HG03575 (cell line): ENCODE measurements at regions not wholly inside any gene's neighbourhood (a gene's known extent, or its start where the extent isn't known, plus 50 kb on each side); places are given as distances from the start of the nearest gene placed in this dataset.
A peak's percentile ranks its signal among the peaks of the same experiment; 100 is the strongest.

Experiments
- ATAC-seq: cut with Tn5 transposase; IDR thresholded peaks from one replicate; pipeline ENCODE4 v1.9.1; 2021; ENCODE audit not compliant: unreplicated experiment, insufficient number of reproducible peaks, low FRiP score; ENCODE audit errors: extremely low read depth

GRCh38 chr7:16079723-16080122 is 341.6 kb downstream of the CRPPA start:
- ATAC-seq = no peak

GRCh38 chr7:16078076-16078952 is 343.0 kb downstream of the CRPPA start:
- ATAC-seq = peak; percentile 64

DNA sequence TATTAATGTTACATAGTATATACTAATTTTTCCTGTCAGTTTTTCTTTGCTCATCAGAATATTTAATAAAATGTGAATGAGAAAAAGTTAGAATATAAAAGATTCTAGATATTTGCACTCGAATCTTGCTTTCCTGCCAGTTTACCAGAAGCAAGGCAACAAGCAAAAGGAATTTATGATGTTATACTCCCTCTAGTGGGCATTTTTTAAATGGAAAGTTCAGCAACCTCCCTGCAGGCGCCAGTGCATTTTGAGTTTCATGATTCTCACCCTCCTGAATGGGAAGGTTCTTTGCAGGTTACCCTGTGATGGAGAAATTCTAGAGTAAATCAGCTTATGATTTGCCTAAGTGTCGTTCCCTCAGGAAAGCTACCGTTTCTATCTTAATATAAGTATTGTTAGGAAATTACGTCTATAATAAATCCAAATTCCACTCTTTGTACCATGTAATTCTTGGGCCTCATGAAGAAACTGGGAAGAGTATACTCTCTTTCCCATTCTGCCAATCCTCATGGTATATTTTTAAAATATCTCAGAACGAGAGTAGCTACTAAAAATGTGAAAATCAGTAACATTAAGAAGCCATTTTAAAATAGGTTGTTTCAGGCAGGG is 350.0 kb downstream of the CRPPA start:
- peak; percentile 69 for ATAC-seq

DNA sequence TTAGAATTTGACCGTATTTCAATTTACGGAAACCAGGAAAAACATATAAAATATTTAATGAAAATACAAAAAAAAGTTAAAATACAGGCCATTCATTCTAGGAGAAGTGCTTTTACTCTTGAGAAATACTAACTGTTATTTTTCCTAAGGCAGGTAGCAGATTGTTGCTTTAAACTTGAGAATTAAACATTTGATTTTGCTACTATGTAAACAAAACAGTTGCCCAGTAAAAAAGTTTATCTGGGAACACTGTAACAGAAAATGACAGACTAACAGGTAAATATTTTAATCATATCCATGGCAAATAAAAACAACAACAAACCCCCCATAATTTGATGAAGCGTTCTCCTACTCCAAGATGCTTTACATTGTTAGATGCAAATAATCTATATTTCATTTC is 350.5 kb downstream of the CRPPA start:
- ATAC-seq = no peak

- ATAC-seq = no peak
Observed at GRCh38 chr7:16069998-16070397, 351.3 kb downstream of the CRPPA start.

DNA sequence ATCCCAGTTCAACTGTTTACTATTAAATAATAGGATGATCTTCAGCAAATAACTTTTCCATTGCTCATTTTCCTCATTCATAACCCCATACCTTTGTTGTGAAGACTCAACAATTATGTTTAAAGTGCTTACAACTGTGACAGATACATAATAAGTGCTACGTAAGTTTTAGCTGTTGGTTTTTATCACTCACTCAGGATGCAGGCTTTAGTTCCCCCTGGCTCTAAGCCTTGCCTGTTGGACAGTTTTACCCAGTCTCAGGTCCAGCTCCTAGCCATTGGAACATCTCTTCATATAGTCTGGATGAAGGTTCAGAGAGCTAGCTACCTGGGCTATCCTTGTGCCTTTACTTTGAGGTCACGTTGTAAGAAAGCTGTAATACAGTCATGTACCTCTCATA is 353.2 kb downstream of the CRPPA start:
- no peak for ATAC-seq

- no peak for ATAC-seq
Observed at GRCh38 chr7:16067711-16068110, 353.6 kb downstream of the CRPPA start.

- ATAC-seq = no peak
Observed at GRCh38 chr7:16066805-16067459, 354.4 kb downstream of the CRPPA start.

DNA sequence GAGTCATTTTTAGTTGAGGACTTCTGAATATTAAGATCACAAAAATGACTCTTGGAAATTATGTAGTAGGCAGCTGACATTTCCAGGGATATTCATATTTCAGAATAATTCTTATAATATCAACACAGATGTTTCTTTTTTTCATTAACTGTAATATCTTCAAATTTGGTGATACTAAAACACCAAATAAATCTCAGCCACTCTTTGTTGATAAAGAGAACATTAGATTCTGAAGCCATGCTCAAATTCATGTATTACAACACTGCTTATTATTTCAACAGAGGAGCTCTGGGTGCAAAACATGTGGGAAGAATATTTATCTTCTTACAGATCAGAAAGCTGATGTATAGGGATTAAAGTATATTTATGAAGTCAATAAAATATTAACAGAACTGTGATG is 355.4 kb downstream of the CRPPA start:
- ATAC-seq = no peak

- no peak for ATAC-seq
Observed at GRCh38 chr7:16063716-16064675, 357.3 kb downstream of the CRPPA start.

DNA sequence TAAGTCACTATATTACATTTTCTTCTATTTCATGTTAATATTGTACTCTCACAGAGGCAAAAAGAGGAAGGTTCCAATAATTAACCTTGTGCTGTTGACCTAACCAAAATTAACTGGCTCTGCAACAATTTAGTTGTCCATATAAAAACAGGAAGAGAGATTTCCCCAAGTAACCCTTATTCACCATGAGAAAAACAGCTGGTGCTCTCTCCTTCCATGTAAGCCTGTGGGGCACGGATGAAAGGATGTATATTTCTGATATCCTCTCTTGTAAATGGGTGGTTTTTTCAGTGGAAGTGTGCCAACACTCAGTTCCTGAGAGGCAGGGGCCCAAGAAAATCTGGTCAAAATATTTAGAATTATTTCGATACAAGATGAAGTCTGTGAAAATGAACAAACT is 358.1 kb downstream of the CRPPA start:
- no peak for ATAC-seq

DNA sequence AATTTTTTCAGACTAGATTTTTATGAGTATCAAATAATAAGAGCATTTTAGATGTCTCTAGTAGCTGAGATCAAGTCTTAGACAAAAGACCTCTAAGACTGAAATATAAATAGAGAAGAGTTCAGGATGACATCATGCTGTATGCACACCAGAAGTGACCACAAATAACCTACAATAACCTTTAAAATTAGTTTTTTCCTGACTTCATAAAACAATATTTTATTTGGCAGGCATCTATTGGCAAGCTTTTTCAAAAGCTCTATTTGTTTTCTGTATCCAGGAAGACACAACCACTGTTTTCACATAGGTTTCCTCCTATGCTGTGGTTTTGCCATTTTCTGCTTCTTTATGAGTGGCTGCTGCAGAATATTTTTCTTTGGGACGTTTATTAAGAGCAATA is 359.1 kb downstream of the CRPPA start:
- ATAC-seq = no peak

DNA sequence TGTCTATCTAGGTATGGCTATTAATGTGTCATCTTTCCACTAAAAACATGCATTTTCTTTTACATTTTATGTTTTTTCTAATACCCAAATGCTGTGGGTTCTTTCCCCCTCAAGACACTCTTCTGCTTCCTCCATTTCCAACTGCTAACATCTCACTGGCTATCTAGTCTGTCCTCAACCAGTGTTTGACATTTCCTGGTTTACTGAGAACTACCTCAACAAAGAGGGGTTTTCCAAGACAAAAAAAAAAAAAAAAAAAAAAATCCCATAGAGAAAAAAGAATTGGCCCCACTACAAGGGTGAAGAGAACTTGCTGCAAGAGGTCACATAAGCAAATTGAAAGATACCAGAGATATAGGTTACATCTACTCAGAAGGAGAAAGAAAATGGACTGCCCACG is 359.7 kb downstream of the CRPPA start:
- ATAC-seq = no peak

- no peak for ATAC-seq
Observed at GRCh38 chr7:16061011-16061410, 360.3 kb downstream of the CRPPA start.

GRCh38 chr7:16060502-16060901 is 360.8 kb downstream of the CRPPA start:
- no peak for ATAC-seq

DNA sequence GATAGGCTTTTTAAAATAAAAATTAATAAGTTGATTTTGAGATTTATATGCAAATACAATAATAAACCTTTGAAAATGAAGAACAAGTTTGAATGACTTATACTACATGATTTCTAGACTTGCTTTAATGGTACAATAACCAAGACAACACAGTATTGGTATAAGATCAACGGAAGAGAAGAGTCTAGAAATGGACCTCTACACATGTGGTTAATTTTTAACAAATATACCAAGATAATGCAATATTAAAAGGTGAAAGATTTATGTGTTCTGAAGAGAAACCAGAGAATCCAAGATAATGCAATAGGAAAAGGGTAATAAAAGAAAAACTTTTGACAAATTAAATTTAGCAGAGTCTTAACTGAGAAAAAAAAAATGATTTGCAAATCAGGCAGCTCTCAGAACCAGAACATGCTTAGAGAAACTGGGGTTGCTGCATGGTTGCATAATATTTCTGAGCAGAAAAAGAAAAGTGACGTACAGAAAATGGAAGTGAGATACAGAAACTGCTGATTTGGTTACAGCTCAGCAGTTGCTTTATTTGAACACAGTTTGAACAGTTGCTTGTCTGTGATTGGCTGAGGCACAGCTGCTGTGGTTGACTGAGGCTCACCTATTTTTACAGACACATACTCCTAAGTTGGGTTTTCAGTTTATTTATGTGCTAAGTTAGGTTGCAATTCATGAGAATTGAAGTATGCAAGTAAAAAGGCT is 365.9 kb downstream of the CRPPA start:
- ATAC-seq = peak; percentile 59

GRCh38 chr7:16051561-16052255 is 365.2 kb upstream of the MEOX2 start:
- ATAC-seq = no peak

DNA sequence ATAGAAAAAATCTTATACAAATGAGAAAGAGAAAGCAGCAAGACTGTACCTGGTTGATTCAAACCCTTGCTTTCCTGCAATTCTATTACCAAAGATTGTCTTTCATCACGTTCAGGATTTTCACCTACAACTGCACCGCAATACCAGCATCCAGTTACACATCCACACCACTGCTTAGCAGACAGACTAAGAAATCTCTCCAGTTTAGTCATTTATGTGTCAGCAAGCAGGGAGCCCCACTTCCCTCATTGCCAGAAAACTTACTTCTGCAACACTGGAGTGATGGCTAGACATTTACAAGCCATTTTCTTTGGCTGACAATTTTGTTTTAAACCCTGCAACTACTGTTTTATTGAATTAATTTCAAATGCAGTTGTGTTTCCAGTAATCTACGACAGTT is 359.6 kb upstream of the MEOX2 start:
- ATAC-seq = no peak
